GM13977 (cell line): ENCODE measurements at regions not wholly inside any gene's neighbourhood (a gene's known extent, or its start where the extent isn't known, plus 50 kb on each side); places are given as distances from the start of the nearest gene placed in this dataset.

Source experiments
- DNase-seq: peaks from one replicate; pipeline ENCODE4 v3.0.0; 2012; ENCODE audit warnings: low spot score
- CTCF ChIP-seq: IDR thresholded peaks from 2 replicates; pipeline ENCODE4 v1.5.1; 2012; ENCODE audit warnings: mild to moderate bottlenecking, control low read depth; ENCODE audit not compliant: insufficient read depth; ENCODE audit errors: extremely low read depth, missing control alignments
- in situ Hi-C: fragments of 300-500 bp; cut with MboI; formaldehyde crosslinking; loops from one replicate; pipeline ENCODE4 v1.12.0; 2022; ENCODE audit warnings: low sequenced_read_pairs, low pct_unique_long_range_greater_than_20kb, mixed read lengths, inconsistent platforms; ENCODE audit not compliant: unreplicated experiment

- no peak for TF ChIP-seq CTCF
- DNase-seq: no peak
- in situ Hi-C loops: no loop called here
Measured at GRCh38 chr16:11449716-11450115, 104.5 kb downstream of the RMI2 start.

GRCh38 chr16:11450136-11450535 is 104.9 kb downstream of the RMI2 start:
- DNase-seq: no peak
- no peak for TF ChIP-seq CTCF
- in situ Hi-C loops: no loop called here

- TF ChIP-seq CTCF: no peak
- in situ Hi-C loops: no loop called here
- DNase-seq: no peak
Measured at GRCh38 chr16:11452298-11452697, 107.0 kb downstream of the RMI2 start.

GRCh38 chr16:11452746-11453389 is 107.6 kb downstream of the RMI2 start:
- TF ChIP-seq CTCF: no peak
- no peak for DNase-seq
- in situ Hi-C loops: no loop called here

- no peak for TF ChIP-seq CTCF
- DNase-seq: no peak
- in situ Hi-C loops: no loop called here
Measured at GRCh38 chr16:11456741-11457140, 111.5 kb downstream of the RMI2 start.

- no peak for TF ChIP-seq CTCF
- in situ Hi-C loops: no loop called here
- DNase-seq: no peak
Measured at GRCh38 chr16:11459722-11460121, 114.5 kb downstream of the RMI2 start.
